Keratinocyte (primary cell): ENCODE measurements at regions not wholly inside any gene's neighbourhood (a gene's known extent, or its start where the extent isn't known, plus 50 kb on each side); places are given as distances from the start of the nearest gene placed in this dataset.

Experiments used
- CTCF ChIP-seq, 3 experiments: IDR thresholded peaks in 1 of 3; conservative IDR thresholded peaks in 1 of 3; optimal IDR thresholded peaks in 1 of 3; 2 replicates in 2 of 3; 3 replicates in 1 of 3; pipeline versions ENCODE3 to v1.5.1; 2011; ENCODE audit warnings: low read length in 3 of 3, mild to moderate bottlenecking in 3 of 3, moderate library complexity in 2 of 3, control low read depth in 1 of 3, inconsistent platforms in 1 of 3; ENCODE audit not compliant: insufficient read depth in 2 of 3; ENCODE audit errors: extremely low read depth in 1 of 3
- EZH2 ChIP-seq: IDR thresholded peaks from one replicate; pipeline ENCODE4 v1.6.1; 2012; ENCODE audit warnings: inconsistent platforms, mild to moderate bottlenecking, low read length, moderate library complexity

DNA sequence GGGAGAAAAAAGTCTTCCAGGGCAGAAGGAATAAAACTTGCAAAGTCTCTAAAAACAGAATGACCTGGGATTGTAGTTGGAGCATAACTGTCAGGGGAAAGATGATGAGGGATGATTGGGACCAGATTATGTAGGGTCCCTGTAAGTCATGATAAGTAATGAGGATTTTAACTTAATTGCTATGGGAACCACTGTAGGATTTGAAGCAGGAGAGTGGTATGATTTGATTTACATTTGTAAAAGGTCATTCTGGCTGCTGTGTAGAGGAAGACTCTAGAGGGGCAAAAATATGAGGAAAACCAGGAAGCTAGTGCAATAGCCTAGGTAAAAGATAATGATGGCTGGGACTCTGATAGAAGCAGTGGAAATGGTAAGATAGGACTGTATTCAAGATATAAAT lies 900.2 kb downstream of the DIAPH3 start:
- TF ChIP-seq EZH2 (no peak), CTCF (optimal IDR thresholded peaks at IDR 0.05 in 1 of 3, IDR thresholded peaks at IDR 0.05 in 1 of 3, conservative IDR thresholded peaks at IDR 0.05 in 1 of 3; ENCODE audit: extremely low read depth in 1 of 3, insufficient read depth in 2 of 3, low read length in 3 of 3) (no peak)
